ENCODE measurements at regions not wholly inside any gene's neighbourhood (a gene's known extent, or its start where the extent isn't known, plus 50 kb on each side); places are given as distances from the start of the nearest gene placed in this dataset.

- TF ChIP-seq, protein P1, sequence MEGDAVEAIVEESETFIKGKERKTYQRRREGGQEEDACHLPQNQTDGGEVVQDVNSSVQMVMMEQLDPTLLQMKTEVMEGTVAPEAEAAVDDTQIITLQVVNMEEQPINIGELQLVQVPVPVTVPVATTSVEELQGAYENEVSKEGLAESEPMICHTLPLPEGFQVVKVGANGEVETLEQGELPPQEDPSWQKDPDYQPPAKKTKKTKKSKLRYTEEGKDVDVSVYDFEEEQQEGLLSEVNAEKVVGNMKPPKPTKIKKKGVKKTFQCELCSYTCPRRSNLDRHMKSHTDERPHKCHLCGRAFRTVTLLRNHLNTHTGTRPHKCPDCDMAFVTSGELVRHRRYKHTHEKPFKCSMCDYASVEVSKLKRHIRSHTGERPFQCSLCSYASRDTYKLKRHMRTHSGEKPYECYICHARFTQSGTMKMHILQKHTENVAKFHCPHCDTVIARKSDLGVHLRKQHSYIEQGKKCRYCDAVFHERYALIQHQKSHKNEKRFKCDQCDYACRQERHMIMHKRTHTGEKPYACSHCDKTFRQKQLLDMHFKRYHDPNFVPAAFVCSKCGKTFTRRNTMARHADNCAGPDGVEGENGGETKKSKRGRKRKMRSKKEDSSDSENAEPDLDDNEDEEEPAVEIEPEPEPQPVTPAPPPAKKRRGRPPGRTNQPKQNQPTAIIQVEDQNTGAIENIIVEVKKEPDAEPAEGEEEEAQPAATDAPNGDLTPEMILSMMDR (IDR thresholded peaks at IDR 0.05), result no peak
- TF ChIP-seq POLR2A (IDR thresholded peaks at IDR 0.05), result no peak
Measured at GRCh38 chr5:88607492-88607891, 275.5 kb downstream of the MEF2C start.
